ENCODE measurements at regions not wholly inside any gene's neighbourhood (a gene's known extent, or its start where the extent isn't known, plus 50 kb on each side); places are given as distances from the start of the nearest gene placed in this dataset.

DNA sequence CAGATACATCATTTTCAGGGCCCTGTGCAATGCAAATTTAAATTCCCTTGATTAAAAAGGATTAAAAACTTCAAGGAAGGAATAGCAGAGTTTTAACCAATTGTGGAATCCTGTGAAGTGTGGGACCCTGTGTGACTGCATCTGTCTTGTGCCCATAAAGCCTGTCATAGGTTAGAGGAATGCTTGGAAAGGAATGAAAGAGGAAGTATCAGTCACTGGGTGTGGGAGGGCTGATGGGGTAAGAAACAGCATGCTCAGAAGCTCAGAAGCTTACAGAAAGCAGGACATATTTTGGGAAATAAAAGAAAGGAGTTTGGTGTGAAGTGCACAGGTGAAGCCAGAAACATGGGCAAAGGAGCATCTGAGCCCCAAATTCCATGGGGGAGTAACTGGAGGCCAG lies 150.8 kb upstream of the ETV3 start:
- Mint-ChIP-seq H3K27ac (ENCODE audit: unreplicated experiment) (no peak overlapping the region), H3K36me3 (ENCODE audit: low read depth, unreplicated experiment) (no peaks in the 10 kb centered on the region), H3K4me3 (ENCODE audit: unreplicated experiment) (no peak overlapping the region), H3K4me1 (ENCODE audit: unreplicated experiment) (no peaks in the 10 kb centered on the region), H3K9me3 (ENCODE audit: unreplicated experiment) (no peaks in the 10 kb centered on the region), H3K27me3 (ENCODE audit: unreplicated experiment) (peaks cover 5% of the 10 kb centered on the region)
- no peak for DNase-seq (ENCODE audit: low spot score)
- TF ChIP-seq, protein P1, sequence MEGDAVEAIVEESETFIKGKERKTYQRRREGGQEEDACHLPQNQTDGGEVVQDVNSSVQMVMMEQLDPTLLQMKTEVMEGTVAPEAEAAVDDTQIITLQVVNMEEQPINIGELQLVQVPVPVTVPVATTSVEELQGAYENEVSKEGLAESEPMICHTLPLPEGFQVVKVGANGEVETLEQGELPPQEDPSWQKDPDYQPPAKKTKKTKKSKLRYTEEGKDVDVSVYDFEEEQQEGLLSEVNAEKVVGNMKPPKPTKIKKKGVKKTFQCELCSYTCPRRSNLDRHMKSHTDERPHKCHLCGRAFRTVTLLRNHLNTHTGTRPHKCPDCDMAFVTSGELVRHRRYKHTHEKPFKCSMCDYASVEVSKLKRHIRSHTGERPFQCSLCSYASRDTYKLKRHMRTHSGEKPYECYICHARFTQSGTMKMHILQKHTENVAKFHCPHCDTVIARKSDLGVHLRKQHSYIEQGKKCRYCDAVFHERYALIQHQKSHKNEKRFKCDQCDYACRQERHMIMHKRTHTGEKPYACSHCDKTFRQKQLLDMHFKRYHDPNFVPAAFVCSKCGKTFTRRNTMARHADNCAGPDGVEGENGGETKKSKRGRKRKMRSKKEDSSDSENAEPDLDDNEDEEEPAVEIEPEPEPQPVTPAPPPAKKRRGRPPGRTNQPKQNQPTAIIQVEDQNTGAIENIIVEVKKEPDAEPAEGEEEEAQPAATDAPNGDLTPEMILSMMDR (IDR thresholded peaks at IDR 0.05; ENCODE audit: unreplicated experiment): no peak

DNA sequence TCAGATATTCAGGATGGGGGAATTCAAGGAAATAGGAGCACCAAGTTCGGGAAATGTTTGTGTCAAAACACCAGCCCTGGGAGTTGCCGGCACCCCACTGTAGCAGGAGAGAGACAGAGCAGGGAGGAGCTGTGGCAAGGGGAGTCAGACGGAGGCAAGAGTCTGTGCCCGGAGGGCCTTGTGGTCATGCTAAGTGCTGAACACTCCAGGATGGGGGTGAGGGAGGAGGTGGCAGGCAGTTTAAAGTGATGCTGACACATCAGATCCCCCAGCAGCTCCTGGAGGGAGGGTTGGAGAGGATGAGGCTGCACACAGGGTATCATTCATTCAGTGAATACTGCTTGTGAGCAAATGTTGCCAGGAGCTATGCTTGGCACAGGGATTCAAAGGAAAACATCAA lies 150.3 kb upstream of the ETV3 start:
- no peak for DNase-seq (ENCODE audit: low spot score)

DNA sequence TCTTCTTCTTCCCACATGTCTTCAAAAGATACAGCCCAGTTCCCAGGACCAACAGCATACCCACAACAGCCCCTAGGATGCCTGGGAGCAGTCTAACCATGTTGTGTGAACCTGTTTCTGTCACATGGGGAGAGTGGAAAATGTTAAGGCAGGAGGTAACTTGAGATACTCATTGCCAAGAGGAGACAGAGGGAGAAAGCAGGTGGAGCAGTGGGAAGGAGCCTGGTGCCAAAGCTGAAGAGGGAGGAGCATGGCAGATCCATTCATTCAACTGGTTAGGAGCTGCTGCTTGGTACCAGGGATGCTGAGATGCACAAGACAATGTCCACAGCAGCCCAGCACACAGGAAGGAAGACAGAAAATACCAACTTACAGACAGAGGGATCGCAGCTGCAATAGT lies 149.8 kb upstream of the ETV3 start:
- no peaks in the 10 kb centered on the region for H3K36me3 Mint-ChIP-seq (ENCODE audit: low read depth, unreplicated experiment)
- no peak for DNase-seq (ENCODE audit: low spot score)
- H3K4me1 Mint-ChIP-seq (ENCODE audit: unreplicated experiment): no peaks in the 10 kb centered on the region
- H3K4me3 Mint-ChIP-seq (ENCODE audit: unreplicated experiment): no peak overlapping the region
- peaks cover 3% of the 10 kb centered on the region for H3K27me3 Mint-ChIP-seq (ENCODE audit: unreplicated experiment)
- no peak overlapping the region for H3K27ac Mint-ChIP-seq (ENCODE audit: unreplicated experiment)
- no peaks in the 10 kb centered on the region for H3K9me3 Mint-ChIP-seq (ENCODE audit: unreplicated experiment)
- TF ChIP-seq, protein P1 (IDR thresholded peaks at IDR 0.05; ENCODE audit: unreplicated experiment): no peak

More for the DNA sequence above, 150.3 kb upstream of the ETV3 start:
- TF ChIP-seq, protein P1 (IDR thresholded peaks at IDR 0.05; ENCODE audit: unreplicated experiment): no peak
- Mint-ChIP-seq H3K36me3 (ENCODE audit: low read depth, unreplicated experiment) (no peaks in the 10 kb centered on the region), H3K27me3 (ENCODE audit: unreplicated experiment) (peaks cover 3% of the 10 kb centered on the region), H3K4me1 (ENCODE audit: unreplicated experiment) (no peaks in the 10 kb centered on the region), H3K27ac (ENCODE audit: unreplicated experiment) (no peak overlapping the region), H3K4me3 (ENCODE audit: unreplicated experiment) (no peak overlapping the region), H3K9me3 (ENCODE audit: unreplicated experiment) (no peaks in the 10 kb centered on the region)

DNA sequence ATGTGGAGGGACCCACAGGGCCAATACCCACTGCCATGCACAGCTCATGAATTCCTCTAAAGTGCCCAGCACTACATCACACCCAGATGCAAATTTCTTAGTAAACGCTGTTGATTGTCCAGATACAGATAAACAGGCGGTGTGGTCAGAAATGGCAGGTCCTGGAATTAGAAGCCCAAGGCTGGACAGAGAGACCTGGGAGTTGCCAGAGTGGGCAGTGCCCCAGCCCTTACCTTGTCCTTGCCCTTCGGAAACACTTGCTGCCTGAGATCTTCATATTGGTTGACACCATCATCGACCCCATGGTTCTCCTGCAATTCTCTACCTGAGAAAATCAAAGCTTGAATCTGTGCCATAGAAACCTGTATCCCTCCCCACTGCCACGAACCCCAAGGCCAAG lies 149.3 kb upstream of the ETV3 start:
- Mint-ChIP-seq H3K27me3 (ENCODE audit: unreplicated experiment) (peaks cover 3% of the 10 kb centered on the region), H3K4me3 (ENCODE audit: unreplicated experiment) (no peak overlapping the region), H3K9me3 (ENCODE audit: unreplicated experiment) (no peaks in the 10 kb centered on the region), H3K36me3 (ENCODE audit: low read depth, unreplicated experiment) (no peaks in the 10 kb centered on the region), H3K27ac (ENCODE audit: unreplicated experiment) (no peak overlapping the region), H3K4me1 (ENCODE audit: unreplicated experiment) (no peaks in the 10 kb centered on the region)
- no peak for DNase-seq (ENCODE audit: low spot score)
- TF ChIP-seq, protein P1 (IDR thresholded peaks at IDR 0.05; ENCODE audit: unreplicated experiment): no peak

DNA sequence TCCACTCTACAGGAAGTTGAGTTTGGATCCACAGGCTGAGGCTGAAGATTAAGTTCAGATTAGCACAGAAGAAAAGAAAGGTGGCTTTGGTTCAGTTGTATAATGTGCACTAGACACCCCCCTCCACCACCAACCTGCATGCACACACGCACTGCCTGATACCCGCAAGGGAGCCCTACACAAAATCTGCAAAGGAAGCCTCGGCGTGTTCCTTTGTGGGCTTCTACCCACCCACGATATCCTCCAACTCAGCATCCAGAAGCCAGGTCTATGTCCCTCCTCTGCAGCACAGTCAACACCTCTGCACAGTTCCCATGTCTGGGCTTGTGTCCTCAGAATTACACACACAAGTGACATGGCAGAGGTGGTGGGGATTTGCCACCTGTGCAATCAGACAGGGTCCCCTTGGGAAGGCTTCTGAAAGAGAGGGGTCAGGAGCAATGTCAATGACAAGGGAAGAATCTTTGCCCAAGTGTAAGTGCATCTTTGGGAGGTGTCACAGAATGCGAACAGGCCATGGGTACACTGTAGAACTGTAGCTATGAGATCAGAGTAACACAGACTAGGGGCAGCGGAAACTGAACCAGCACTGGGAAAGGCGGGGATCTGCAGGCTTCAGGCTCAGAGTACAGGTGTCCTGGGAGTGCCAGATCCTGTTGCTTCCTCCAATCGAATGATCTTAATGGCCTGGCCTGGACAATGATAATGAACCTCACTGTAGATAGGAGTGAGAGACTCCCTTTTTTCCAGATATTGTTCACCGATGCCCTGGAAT lies 148.6 kb upstream of the ETV3 start:
- Mint-ChIP-seq H3K36me3 (ENCODE audit: low read depth, unreplicated experiment) (no peaks in the 10 kb centered on the region), H3K9me3 (ENCODE audit: unreplicated experiment) (no peaks in the 10 kb centered on the region), H3K27ac (ENCODE audit: unreplicated experiment) (no peak overlapping the region), H3K4me3 (ENCODE audit: unreplicated experiment) (no peak overlapping the region), H3K4me1 (ENCODE audit: unreplicated experiment) (peaks cover 2% of the 10 kb centered on the region), H3K27me3 (ENCODE audit: unreplicated experiment) (no peaks in the 10 kb centered on the region)
- TF ChIP-seq, protein P1 (IDR thresholded peaks at IDR 0.05; ENCODE audit: unreplicated experiment): no peak
- no peak for DNase-seq (ENCODE audit: low spot score)

Measured in endothelial cell (in vitro differentiated cells).